GM23248 (cell line): ENCODE measurements at regions not wholly inside any gene's neighbourhood (a gene's known extent, or its start where the extent isn't known, plus 50 kb on each side); places are given as distances from the start of the nearest gene placed in this dataset.

ENCODE experiments used
- EZH2 ChIP-seq: fragments of 200-600 bp; sonication (generic); IDR thresholded peaks from 2 replicates; pipeline ENCODE4 v1.6.1; 2018; ENCODE audit warnings: antibody characterized with exemption, mild to moderate bottlenecking; ENCODE audit not compliant: insufficient read depth, poor library complexity, severe bottlenecking
- EZH2phosphoT487 ChIP-seq: fragments of 200-600 bp; sonication (generic); IDR thresholded peaks from 2 replicates; pipeline ENCODE4 v1.6.1; 2018; ENCODE audit warnings: antibody characterized with exemption, moderate library complexity, mild to moderate bottlenecking, low read depth; ENCODE audit not compliant: insufficient read depth

GRCh38 chr20:50435397-50436051 lies 74.7 kb upstream of the PTPN1 start:
- no peak for TF ChIP-seq EZH2
- TF ChIP-seq EZH2phosphoT487 = no peak
